Parathyroid adenoma (tissue), 2 donors: ENCODE measurements at regions not wholly inside any gene's neighbourhood (a gene's known extent, or its start where the extent isn't known, plus 50 kb on each side); places are given as distances from the start of the nearest gene placed in this dataset.

ENCODE experiments used
- H2AFZ ChIP-seq: fragments of 300-600 bp; sonication (generic); one replicate; pipeline ENCODE4 v1.7.0; 2017; ENCODE audit warnings: antibody characterized with exemption, mild to moderate bottlenecking
- H3K27ac ChIP-seq: fragments of 300-600 bp; sonication (generic); one replicate; pipeline ENCODE4 v1.7.0; 2017
- H3K27me3 ChIP-seq: fragments of 300-600 bp; sonication (generic); one replicate; pipeline ENCODE4 v1.7.0; 2017; ENCODE audit warnings: low read length; ENCODE audit not compliant: control insufficient read depth, insufficient read depth
- H3K36me3 ChIP-seq: fragments of 300-600 bp; sonication (generic); one replicate; pipeline ENCODE4 v1.7.0; 2017; ENCODE audit warnings: low read length; ENCODE audit not compliant: control insufficient read depth, insufficient read depth
- H3K4me1 ChIP-seq: fragments of 300-600 bp; sonication (generic); one replicate; pipeline ENCODE4 v1.7.0; 2017; ENCODE audit warnings: control low read depth
- H3K4me2 ChIP-seq: fragments of 300-600 bp; sonication (generic); one replicate; pipeline ENCODE4 v1.7.0; 2017; ENCODE audit warnings: low read length
- H3K4me3 ChIP-seq: fragments of 300-600 bp; sonication (generic); one replicate; pipeline ENCODE4 v1.7.0; 2017; ENCODE audit warnings: low read depth, low read length
- H3K79me2 ChIP-seq: fragments of 300-600 bp; sonication (generic); one replicate; pipeline ENCODE4 v1.7.0; 2017; ENCODE audit warnings: control low read depth
- H3K9ac ChIP-seq: fragments of 300-600 bp; sonication (generic); one replicate; pipeline ENCODE4 v1.7.0; 2017; ENCODE audit warnings: mild to moderate bottlenecking
- H3K9me3 ChIP-seq: fragments of 300-600 bp; sonication (generic); one replicate; pipeline ENCODE4 v1.7.0; 2017; ENCODE audit warnings: low read length; ENCODE audit not compliant: control insufficient read depth
- CTCF ChIP-seq: fragments of 300-600 bp; sonication (generic); IDR thresholded peaks from one replicate; pipeline ENCODE4 v1.7.0; 2017; ENCODE audit warnings: antibody characterized with exemption, mild to moderate bottlenecking
- donor health status: primary hyperparathyroidism.

DNA sequence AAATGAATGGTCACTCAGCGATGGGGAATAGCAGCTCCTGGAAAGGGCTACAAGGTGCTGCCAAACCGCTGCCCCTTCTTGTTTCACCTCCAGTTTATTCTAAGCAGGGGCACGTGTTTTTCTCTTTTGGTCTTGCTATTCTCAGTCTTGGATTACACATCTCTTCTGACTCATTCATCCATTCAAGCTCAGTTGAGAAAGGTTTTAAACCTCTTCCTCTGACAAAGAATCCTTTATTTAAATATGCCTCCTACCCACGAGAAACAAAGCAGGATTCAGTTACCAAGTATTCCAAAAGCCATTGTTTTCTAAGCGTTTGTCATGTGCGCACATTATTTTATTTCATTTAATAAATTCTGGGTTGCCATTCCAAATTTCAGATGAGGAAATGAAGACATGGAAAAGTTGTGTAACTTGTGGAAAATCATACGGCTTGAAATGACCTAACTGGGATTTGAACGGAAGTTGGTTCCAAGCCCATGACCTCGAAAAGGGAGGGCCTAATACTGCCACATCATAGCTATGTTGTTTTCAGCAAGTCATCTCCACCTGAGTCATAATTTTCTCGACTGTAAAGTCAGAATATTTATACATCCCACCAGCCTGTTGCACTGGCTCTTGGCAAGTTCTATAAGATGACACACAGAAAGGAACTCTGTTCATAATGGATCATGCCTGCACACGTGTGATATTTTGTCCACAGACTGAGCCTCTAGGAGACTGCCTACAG is 292.0 kb upstream of the SLCO3A1 start:
- no peak overlapping the region for H3K9ac ChIP-seq
- no peak for TF ChIP-seq CTCF
- no peaks in the 10 kb centered on the region for H3K9me3 ChIP-seq
- no peaks in the 10 kb centered on the region for H3K27me3 ChIP-seq
- no peak overlapping the region for H3K27ac ChIP-seq
- H3K4me2 ChIP-seq = no peak overlapping the region
- H3K79me2 ChIP-seq = no peaks in the 10 kb centered on the region
- H3K4me1 ChIP-seq = no peaks in the 10 kb centered on the region
- no peak overlapping the region for H3K4me3 ChIP-seq
- no peak overlapping the region for H2AFZ ChIP-seq
- H3K36me3 ChIP-seq = no peaks in the 10 kb centered on the region

GRCh38 chr15:91562698-91563097 is 290.8 kb upstream of the SLCO3A1 start:
- Histone ChIP-seq H3K9ac (no peak overlapping the region), H3K27ac (no peak overlapping the region)

GRCh38 chr15:91564631-91565030 is 288.9 kb upstream of the SLCO3A1 start:
- no peak overlapping the region for H3K4me3 ChIP-seq
- H3K4me1 ChIP-seq = no peaks in the 10 kb centered on the region
- H3K36me3 ChIP-seq = no peaks in the 10 kb centered on the region
- TF ChIP-seq CTCF = no peak
- H3K79me2 ChIP-seq = no peaks in the 10 kb centered on the region
- H3K9me3 ChIP-seq = no peaks in the 10 kb centered on the region
- no peak overlapping the region for H2AFZ ChIP-seq
- H3K27ac ChIP-seq = no peak overlapping the region
- no peaks in the 10 kb centered on the region for H3K27me3 ChIP-seq
- H3K4me2 ChIP-seq = no peak overlapping the region
- no peak overlapping the region for H3K9ac ChIP-seq

More at GRCh38 chr15:91562698-91563097, 290.8 kb upstream of the SLCO3A1 start:
- H3K9me3 ChIP-seq = no peaks in the 10 kb centered on the region
- no peaks in the 10 kb centered on the region for H3K36me3 ChIP-seq
- no peak overlapping the region for H3K4me3 ChIP-seq
- no peak overlapping the region for H2AFZ ChIP-seq
- no peaks in the 10 kb centered on the region for H3K27me3 ChIP-seq
- H3K4me2 ChIP-seq = no peak overlapping the region
- no peak for TF ChIP-seq CTCF
- H3K79me2 ChIP-seq = no peaks in the 10 kb centered on the region
- no peaks in the 10 kb centered on the region for H3K4me1 ChIP-seq

DNA sequence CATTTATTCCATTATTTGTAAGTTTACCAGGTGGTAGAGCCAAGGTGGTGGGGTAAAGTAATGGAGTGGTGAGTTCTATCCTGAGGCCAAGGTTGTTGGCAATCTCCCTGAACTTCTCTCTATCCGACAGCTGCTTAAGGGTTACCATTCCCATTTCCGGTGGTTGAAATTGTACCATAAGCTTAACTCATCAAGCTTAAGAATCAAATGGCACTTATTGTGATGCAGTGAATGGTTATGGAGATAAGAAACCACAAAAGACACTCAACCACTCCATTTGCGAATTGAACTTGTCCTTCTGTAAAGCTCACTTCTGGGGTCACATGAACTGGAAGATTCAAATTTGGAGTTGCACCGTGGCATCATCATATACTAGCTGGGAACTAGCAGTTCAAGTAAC is 287.4 kb upstream of the SLCO3A1 start:
- no peaks in the 10 kb centered on the region for H3K4me1 ChIP-seq
- no peak overlapping the region for H3K4me3 ChIP-seq
- H3K27ac ChIP-seq = no peak overlapping the region
- H3K9ac ChIP-seq = no peak overlapping the region
- H2AFZ ChIP-seq = no peak overlapping the region
- no peak overlapping the region for H3K4me2 ChIP-seq
- H3K79me2 ChIP-seq = no peaks in the 10 kb centered on the region
- no peaks in the 10 kb centered on the region for H3K27me3 ChIP-seq
- no peaks in the 10 kb centered on the region for H3K36me3 ChIP-seq
- no peak for TF ChIP-seq CTCF
- no peaks in the 10 kb centered on the region for H3K9me3 ChIP-seq

DNA sequence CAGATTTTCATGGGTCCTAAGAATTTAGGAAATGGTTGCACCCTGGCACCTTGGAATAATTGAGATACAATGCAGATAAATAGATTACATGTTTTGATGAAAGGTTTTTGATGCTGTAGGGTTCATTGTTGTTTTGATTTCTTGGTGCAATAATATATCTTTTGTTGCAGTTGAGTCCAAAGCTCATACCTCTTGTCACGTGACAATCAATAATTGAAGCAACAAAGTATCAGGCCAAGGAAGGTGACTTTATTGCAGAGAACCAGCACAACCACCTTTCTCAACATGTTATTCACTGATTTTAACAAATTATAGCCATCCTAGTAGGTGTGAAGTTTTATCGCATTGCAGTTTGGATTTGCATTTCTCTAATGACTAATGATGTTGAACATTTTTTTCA is 285.5 kb upstream of the SLCO3A1 start:
- no peaks in the 10 kb centered on the region for H3K27me3 ChIP-seq
- H3K4me2 ChIP-seq = no peak overlapping the region
- no peak overlapping the region for H2AFZ ChIP-seq
- H3K4me1 ChIP-seq = no peaks in the 10 kb centered on the region
- H3K4me3 ChIP-seq = no peak overlapping the region
- TF ChIP-seq CTCF = no peak
- H3K27ac ChIP-seq = no peak overlapping the region
- no peaks in the 10 kb centered on the region for H3K36me3 ChIP-seq
- H3K79me2 ChIP-seq = no peaks in the 10 kb centered on the region
- H3K9ac ChIP-seq = no peak overlapping the region
- no peaks in the 10 kb centered on the region for H3K9me3 ChIP-seq
